ENCODE measurements at regions not wholly inside any gene's neighbourhood (a gene's known extent, or its start where the extent isn't known, plus 50 kb on each side); places are given as distances from the start of the nearest gene placed in this dataset.

DNA sequence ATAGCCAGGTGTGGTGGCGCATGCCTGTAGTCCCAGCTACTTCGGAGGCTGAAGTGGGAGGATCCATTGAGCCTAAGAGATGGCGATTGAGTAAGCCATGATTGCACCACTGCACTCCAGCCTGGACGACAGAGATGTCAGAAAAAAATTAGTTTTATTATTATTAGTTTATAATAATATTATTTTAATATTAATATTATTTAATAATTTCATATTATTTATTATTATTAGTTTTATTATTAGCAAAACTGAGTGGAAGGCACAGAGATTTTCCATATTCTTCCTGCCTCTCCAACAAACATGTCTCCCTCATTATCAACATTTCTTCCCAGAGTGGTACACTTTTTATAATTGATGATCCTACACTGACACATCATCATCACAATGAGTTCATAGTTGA, 278.2 kb downstream of the SOX11 start:
- TF ChIP-seq EZH2 (IDR thresholded peaks at IDR 0.05) (no peak), EZH2phosphoT487 (IDR thresholded peaks at IDR 0.05) (no peak)
- TF ChIP-seq, protein P1, sequence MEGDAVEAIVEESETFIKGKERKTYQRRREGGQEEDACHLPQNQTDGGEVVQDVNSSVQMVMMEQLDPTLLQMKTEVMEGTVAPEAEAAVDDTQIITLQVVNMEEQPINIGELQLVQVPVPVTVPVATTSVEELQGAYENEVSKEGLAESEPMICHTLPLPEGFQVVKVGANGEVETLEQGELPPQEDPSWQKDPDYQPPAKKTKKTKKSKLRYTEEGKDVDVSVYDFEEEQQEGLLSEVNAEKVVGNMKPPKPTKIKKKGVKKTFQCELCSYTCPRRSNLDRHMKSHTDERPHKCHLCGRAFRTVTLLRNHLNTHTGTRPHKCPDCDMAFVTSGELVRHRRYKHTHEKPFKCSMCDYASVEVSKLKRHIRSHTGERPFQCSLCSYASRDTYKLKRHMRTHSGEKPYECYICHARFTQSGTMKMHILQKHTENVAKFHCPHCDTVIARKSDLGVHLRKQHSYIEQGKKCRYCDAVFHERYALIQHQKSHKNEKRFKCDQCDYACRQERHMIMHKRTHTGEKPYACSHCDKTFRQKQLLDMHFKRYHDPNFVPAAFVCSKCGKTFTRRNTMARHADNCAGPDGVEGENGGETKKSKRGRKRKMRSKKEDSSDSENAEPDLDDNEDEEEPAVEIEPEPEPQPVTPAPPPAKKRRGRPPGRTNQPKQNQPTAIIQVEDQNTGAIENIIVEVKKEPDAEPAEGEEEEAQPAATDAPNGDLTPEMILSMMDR (IDR thresholded peaks at IDR 0.05), result no peak

Measured in neural progenitor cell (in vitro differentiated cells).